HPDE6-E6E7 (cell line): ENCODE measurements at regions not wholly inside any gene's neighbourhood (a gene's known extent, or its start where the extent isn't known, plus 50 kb on each side); places are given as distances from the start of the nearest gene placed in this dataset.

Experiments
- DNase-seq: peaks from one replicate; pipeline ENCODE4 v3.0.0; 2011; ENCODE audit warnings: missing footprints; ENCODE audit errors: extremely low spot score

DNA sequence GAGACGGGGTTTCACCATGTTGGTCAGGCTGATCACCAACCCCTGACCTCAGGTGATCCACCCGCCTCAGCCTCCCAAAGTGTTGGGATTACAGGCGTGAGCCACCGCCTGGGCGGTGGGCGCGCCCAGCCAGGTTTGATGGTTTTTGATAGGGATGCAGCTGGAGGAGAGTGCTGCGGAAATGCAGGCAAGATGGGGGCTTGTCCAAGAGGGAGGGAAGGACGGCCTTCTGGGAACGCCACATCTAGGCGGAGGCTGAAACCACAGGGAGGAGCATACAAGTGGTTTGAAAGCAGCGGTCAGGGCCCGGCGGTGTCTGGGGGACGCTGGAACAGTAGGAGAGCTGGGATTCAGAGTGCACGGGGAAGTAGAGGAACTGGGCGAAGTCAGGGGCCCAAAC, 134.6 kb downstream of the VRK1 start:
- DNase-seq: no peak

DNA sequence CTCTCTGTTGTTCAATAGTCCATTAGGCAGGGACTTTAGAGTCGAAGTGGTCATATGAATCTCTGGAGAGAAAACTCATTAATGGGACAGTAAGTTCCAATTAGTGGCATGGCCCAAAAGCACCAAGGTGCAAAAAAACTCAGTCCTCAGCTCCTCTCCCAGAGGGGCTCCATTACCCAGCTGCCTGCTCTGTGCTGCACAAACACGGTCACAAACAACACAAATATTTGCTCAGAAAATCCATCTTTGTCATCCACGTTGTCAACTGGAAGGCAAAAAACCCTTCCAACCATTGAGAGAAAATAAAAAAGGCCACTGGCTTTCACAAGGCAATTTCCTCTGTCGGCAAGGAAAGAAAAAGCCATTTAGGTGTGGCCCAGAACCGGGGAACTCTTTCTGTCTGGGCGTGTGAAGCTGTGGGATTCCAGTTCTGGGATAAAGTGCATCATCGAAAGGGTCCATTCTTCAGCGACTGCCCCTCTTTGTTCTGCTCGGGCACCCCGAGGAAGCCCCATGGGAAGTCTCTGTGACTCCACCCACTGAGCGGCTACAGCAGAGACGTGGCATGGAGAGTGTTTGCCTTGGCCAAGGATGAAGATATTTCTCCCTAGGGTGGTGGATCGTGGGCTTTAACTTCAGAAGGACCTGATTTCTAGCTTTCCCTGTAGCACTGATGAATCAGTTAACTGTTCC, 137.6 kb downstream of the VRK1 start:
- DNase-seq: no peak

DNA sequence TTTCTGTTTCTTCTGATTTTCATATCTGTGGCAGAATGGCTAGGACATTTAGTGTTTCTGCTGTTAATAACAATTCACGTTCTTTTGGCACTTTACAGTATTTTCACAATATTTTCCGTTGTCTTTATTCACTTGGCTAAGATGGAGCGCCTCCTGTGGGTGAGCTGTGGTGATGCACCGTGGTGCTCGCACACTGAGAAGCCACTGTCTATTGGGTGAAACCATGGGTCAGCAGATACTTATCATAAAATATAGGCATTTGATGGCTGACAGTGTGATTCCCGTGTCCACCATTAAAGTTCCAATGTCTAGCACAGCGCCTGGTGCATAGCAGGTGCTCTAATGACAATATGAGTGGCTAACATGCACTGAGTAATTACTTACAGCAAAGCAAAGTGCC, 141.8 kb downstream of the VRK1 start:
- DNase-seq: no peak

DNA sequence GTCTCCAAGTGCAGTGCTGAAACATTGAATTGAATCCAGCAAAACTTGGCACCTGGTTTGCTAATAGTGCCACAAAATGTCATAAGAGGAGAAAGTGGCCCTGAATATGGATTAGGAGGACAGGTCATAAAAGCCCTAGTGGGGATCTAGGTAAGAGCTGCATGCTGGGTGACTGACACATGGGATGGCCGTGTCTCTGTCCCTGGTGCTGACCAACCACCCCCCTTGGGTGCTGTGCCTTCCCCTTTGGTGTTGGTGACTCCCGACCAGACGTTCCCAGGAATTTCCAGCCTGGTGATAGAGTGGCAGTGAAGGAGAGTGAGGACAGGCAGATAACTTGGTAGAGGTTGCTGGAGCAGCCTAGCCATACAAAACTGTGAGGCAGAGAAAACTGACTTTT, 142.8 kb downstream of the VRK1 start:
- no peak for DNase-seq

DNA sequence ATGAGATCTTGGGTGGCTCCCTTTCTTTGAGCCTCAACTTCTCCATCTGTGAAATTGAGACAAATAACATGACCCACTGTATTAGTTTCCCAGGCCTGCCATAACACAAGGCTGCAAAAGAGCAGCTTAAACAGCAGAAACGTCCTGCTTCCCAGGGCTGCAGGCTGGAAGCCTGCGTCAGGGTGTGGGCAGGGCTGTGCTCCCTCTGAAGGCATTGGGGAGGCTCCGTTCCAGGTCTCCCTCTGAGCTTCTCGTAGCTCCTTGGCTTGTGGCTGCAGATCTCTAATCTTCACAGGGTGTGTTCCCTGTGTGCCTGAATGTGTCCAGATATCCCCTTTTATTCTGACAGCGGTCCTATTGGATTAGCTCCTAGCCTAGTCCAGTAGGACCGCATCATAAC, 147.1 kb downstream of the VRK1 start:
- DNase-seq: no peak

DNA sequence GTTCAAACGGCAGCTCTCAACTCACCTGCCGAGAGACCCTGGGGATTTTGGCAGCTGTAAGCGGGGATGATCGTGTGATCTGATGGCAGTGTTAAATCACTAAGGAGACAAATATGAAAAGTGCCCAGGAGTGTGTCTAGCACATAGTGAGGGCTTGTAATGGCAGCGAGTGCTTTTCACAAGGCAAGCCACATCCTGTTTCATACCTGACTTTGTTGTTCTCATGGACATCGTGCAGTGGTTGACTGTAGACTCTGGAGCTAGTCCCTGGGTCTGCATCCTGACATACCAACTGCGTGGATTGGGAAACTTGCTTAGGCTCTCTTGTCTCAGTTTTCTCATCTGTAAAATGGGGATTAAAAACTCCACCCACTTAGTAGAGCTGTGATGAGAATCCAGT, 148.5 kb downstream of the VRK1 start:
- DNase-seq: no peak

DNA sequence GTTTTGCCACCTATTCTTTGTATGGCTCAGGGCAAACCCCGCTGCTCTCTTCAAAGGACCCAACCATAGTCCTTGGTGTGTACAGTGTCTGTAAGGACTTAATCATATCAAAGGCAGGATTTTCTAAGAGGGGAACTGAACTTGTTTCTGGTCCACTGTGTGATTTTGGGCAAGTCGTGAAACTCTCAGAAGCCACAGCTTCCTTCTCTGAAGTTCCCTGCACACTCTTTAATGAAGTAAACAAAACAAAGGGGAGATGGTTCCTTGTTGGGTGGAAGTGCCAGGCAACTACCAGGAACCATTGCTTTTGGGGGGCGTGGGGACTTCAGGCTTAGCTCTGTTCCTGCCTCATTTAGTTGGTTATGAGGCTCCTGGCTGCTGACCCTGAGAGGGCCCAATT, 152.4 kb downstream of the VRK1 start:
- DNase-seq: no peak

DNA sequence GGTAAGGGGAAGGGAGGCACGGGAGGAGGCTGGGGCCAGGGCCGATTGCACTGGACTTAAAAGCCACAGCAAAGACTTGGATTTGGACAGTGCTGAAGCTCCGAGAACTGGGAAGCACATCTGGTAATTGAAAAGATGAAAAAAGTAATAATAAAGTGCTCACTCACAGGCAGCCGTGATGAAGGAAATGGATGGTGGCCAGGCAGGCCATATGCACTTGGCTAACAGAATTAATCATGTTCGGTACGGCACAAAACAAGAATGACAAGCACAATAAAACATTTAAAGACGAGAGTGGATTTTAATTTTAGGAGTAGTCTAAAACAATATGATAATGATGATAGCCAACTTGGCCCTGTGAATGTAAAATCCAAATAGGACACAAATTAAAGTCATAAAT, 154.3 kb downstream of the VRK1 start:
- DNase-seq: no peak

DNA sequence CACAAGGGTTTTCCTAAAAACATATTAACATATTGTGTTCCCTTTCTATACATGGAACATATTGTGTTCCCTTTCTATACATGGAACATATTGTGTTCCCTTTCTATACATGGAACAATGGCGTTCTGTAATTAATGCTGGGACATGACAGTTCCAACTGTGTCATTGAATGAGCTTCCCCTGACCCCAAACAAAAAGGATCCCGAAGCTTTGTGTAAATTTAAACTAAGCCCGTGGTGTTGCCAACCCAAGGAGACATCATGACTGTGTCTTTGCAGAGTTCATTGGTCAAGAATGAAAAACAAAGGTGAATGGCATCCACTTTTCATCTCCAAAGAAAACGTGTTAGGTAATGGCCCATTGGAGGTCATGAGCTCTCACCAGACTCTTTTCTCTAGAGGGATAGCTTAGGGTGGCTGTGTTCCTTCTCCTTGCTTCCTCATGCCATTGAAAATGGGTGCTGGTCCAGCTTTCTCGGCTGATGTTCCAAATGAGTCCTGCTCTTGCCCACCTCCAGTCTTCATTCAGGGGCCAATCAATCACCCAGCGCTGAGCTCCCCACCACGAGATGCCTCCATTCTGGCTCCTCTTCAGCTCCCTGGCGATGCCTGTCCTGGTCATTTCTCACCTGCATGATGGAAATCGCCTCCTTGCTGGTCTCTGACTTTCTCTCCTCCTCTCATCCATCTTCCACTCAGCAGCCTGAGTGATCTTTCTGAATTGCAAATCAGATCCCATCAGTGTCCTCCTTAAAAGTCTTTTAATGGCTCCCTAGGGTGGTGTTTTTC, 156.1 kb downstream of the VRK1 start:
- no peak for DNase-seq

DNA sequence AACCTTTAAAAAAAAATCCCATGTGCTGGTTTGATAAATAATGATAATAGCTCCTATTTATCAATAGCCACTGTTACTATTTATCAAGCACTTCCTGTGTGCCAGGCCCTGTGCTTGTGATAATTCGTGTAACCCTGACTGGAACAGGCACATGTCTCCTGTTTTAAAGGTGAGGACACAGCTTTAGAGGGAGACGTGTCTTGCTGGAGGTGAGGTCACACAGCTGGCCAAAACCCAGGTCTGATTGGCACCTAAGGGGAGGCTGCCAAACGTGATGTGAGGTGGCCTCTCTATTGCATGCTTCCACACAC, 156.6 kb downstream of the VRK1 start:
- DNase-seq: no peak

DNA sequence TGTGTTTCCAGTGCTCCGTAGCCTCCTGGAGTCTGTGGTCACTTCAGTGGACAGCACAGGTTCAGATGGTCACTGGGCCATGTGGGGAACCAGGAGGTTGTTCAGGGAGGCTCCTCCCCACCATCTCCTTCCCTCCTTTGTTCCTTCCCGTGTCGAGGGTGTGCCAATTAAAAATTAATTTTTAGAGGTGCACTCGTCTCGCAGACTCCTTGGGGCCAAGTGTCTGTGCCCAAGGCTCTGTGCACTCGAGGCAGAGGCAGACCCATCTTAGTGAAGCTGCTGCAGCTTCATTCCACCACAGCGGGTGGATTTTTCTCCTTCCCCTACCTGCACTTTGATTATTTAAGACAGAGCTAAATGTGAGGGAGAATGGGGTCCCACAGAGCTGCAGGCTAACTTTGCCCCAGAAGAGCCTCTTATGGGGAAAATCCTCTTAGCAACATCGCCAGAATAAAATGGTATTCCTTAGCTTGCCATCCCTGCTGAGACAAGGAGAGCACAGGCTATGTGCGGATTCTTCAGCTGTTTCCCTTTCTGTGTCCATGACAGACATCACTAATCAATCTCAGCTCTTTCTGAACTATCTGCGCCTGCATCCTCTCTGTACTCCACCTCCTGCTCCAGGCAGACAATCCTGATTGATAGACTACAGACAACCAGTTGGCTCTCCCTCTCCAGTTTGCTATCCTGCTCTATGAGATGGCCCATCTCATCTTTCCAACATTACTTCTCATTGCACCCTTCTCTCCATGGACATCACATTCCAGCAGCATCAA, 159.5 kb downstream of the VRK1 start:
- DNase-seq: no peak

DNA sequence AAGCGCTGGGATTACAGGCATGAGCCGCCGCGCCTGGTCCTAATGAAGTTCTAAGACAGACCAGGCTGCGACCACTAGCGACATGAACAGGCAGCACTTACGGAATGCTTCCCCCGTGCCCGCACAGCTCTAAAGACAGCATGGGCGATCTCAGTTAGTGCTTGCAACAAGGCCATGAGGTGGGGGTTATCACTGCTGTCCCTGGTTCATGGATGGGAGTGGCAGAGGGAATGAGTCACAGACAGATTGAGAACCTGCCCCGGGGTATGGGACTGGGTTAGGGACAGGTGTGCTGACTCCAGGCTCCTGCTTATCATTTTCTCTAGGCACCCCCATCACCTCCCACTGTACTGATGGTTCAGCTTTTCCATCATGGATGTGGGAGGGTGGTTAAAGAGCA, 160.9 kb downstream of the VRK1 start:
- DNase-seq: no peak

DNA sequence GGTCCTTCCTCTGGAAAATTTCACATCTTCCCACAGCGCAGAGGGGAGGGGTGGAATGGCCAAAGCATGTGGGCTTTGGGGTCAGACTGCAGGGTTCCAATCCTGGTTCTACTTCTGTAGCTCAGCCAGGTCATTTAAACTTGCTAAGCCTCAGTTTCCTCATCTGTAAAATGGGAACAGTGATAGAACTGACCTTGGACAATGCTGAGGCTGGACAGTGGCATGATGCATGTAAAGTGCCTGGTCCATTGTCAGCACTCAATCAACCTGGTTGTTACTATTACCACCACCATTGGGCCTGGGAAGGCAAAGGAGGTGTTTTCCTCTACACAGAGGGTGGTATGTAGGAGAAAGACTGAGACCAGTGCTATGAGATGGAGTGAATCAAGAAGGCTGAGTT, 162.8 kb downstream of the VRK1 start:
- no peak for DNase-seq

DNA sequence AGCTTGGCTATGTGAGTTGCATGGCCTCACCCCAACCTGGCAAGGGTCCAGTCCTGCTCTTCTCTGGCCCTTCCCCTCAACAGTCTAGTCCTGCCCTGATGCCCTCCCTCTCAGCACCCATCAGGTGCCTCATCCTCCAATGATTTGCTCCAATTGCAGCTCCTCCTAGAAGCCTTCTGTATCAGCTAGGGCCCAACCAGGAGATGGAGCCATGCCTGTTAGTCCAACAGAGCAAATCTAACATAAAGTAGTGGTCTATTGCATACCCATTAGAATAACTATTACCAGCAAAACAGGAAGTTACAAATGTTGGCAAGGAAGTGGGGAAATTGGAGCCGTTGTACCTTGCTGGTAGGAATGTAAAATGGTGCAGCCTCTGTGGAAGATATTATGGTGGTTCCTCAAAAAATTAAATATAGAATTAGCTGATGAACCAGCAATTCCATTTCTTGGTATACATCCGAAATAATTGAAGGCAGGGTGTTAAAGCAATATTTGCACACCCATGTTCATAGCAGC, 163.5 kb downstream of the VRK1 start:
- DNase-seq: no peak

DNA sequence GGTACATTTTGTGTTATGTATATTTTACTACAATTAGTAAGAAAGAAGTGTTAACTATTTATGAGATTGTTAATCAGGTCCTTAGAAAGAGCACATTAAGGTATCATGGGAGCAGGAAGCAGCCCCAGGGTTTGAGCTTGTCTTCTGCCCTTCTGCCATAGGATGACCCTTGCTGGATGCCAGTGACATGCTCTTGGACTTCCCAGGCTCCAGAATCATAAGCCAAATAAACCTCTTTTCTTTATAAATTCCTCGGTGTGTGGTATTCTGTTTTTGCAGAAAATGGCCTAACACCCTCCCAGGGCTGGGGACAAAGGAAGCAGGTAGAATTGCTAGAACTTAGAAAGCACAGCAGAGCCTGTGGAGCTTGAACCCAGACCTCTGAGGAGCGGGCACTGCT, 164.7 kb downstream of the VRK1 start:
- DNase-seq: no peak

DNA sequence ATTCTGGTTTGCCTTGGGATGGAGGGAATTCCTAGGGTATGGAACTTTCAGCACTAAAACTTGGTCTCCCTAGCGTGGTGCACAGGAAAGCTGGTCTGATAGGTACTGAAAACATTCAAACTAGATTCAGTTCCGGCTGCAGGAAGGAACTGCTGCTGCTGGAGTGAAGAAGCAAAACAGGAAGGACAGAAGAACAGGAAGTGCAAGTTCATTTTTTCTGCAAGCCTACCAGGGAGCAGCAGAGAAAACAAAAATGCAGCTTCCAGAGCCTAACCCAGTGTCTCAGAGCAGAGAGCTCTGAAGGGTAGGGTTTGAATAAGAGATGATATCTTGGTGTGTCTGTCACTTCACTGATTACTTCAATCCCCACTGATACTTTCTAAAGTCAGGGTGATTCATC, 165.2 kb downstream of the VRK1 start:
- DNase-seq: no peak

DNA sequence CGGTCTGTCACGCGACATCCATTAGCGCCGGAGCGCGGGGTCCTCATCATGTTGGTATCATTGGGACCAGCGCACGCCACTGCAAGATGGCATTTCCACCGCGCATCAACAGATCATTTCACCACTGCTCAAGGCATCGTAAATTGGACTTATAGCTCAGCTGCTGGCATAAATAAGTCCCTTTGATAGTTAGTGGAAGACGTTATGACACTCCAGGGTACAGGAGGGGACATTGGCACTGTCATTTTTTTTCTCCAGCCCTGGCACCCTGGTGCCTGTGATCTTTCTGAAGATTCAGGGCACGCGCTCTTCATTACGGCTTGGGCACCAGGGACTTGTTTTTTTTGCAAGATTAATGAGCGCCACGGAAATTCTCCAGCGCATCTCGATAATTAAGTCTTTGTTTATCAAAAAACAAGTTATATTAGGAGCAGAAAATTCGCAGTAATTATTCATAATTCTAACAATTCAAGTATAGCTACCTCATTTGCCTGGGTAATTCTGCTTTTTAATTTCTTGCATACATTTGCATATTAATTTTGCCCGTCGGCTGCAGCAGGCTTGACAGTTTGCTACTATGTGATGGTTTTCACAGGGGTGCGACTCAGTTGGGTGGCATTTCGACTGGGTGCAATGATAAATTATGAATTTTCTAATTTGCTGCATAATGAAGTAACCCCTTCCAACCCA, 167.7 kb downstream of the VRK1 start:
- DNase-seq: no peak

DNA sequence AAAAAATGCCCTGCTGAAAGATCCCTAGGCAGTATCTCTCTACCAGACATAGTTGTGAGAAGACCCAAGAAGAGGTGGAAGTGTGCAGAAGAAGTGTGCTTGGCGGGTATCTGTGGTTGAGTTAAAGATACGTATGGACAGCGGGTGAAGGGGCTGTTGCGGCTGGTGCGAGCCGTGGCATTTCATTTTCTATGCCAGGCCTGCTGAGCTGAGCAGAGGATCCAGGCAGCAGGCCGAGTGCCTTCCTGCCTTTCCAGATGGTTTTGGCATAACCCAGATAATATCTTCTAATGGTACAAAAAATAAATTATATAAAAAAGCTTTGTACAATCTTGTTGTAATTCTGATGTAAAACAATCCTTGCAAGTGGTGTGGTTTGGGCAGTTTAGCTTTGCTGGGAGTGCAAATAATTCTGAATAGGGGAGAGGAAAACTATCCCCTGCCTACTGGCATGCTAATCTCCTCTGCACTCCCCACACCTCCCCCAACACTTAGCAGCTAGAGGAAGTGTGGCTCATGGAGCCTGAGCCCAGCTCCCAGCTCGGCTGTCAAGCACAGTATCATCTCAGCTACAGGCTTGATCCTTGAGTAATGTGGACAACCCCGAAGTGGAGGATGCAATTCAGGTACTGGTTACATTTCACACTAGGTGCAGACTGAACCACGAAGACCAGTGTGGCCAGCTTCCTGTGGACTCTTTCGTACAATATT, 168.9 kb downstream of the VRK1 start:
- DNase-seq: no peak

DNA sequence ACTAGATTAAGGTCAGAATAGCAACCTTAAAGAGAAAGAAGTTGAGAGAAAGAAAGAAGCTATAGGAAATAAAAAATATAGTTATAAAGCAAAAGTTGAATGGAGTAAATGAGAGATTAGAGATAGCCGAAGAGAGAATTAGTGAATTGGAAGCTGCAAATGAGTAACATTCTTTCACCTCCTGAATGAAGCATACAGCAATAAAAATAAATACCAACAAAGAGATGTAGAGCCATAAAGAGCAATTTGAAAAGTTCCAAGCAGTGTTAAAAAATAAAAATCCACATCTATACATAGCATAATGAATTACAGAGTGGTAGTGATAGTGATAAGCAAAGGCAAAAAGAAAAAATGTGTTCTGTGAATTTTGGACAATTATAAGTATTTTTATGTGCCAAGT, 177.9 kb downstream of the VRK1 start:
- DNase-seq: no peak

DNA sequence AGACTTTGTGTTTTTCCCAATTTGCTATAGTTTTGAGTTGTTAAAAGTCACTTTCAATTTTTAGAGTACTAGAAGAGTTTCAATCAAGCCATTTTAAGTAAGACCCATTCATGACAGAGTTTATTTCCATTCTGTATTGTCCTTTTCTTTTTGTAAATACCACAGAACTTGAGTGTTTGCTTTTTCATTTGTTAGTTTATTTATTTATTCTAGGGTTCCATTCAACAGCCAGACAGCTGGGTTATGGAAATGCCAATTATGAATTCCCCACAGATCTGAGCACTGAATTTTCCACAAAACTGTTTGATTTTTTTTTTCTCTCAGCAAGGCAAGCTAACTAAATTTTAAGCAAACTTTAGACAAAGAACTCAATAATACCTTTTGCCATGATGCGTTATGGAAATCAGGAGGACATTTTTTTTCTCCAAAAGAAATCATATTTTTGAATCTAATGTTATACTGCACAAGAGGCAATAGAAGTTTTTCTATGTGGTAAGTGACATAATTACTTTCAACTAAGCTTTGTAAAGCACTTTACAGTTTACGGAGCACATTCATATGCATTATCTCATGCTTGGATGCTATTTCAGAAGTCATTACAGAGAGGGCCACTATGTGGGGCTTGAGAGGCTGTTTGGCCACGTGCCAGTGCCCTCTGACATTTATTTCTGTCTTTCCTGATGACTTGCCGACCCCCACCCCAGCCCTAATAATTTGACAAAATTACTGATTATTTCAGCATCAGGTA, 181.5 kb downstream of the VRK1 start:
- no peak for DNase-seq

DNA sequence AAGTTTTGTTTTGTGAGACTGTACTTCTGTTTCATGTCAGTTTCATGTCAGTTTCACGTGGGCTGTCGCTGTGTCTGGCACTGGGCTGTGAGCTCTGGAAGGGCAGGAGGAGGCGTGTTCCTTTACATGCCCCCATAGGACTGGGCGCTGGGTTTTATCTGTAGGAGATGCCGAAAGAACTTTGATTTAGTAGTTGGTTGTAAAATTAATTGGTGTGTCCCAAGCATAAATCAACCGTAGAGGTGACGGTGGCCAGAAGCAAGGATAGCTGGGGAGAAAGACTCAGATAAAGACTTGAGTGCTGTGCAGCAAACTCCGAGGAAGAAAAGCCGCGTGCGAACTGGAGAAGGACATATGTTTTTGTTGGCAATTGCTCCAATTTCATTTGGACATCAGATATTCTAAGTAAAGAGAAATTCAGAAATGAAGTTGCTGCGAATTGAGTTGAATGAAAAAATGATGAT, 182.5 kb downstream of the VRK1 start:
- no peak for DNase-seq
